Epithelial cell of prostate (primary cell): ENCODE measurements at regions not wholly inside any gene's neighbourhood (a gene's known extent, or its start where the extent isn't known, plus 50 kb on each side); places are given as distances from the start of the nearest gene placed in this dataset.
"Not testable (repeated sequence)": the region's sequence is repeated elsewhere in the genome, so short reads cannot be mapped to it uniquely, and the experiment has no call there.

ENCODE experiments used
- DNase-seq: peaks from one replicate; pipeline ENCODE4 v3.0.0-alpha.2; 2011; ENCODE audit warnings: low read depth, low spot score
- H3K27ac ChIP-seq: fragments of 450-650 bp; 2 replicates; pipeline ENCODE4 v1.5.1; 2017; ENCODE audit warnings: mild to moderate bottlenecking

DNA sequence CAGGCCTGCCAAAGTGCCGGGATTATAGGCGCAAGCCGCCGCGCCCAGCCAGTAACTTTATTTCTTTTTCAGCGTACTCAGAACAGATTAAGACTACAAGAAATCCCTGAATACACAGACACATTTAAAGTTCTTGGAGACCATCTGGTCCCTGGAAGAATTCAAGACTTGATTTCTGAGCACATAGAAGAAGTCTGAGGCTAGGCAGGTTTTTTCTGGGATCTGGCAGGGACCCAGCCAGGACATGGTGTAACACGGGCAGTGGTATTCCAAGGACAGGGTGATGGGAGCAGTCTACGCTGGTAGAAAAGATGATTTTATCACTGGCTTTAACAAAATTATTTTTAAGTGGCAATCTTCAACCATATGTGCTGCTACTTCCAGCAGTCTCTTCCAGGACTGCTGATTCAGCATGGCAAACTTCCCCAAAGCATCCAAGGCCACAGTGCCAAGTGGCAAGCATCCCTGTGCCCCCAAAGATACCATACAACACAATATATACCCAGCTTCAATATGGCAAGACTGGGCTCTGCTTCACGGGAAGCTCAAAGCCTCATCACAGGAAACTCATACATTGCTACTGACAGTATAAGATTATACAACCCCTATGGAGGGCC, 105.2 kb upstream of the OR5AK2 start:
- no peak overlapping the region for H3K27ac ChIP-seq
- no peak for DNase-seq

DNA sequence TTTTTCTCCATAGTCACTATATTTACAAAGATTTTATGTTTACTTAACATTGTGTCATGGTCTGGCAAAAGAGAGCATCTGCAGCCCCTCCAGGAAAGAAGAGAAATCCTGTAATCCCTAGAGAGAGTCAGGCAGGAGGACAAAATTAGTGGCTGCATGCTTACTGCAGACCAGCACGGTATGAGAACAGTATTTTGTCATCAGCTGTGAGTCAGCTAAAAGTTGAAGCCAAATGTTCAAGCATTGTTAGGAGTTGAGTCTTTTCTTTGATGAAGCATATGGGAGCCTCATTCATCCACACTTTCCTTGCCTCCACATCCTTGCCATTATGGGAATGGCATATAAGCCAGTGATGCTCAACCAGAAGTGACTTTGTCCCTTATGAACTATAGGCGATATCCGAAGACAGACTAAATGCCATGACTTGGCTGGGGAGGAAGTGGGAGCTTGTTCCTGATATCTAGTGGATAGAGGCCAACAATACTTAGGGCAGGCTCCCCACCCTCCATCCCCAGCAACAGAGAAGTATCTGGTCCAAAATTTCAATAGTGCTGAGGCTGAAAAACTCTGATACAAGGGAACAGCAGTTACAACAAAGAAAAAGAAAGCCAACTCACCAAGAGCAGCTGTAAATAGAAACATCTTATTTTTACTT, 112.0 kb upstream of the OR5AK2 start:
- peak; percentile 40 for DNase-seq
- H3K27ac ChIP-seq: no peak overlapping the region

DNA sequence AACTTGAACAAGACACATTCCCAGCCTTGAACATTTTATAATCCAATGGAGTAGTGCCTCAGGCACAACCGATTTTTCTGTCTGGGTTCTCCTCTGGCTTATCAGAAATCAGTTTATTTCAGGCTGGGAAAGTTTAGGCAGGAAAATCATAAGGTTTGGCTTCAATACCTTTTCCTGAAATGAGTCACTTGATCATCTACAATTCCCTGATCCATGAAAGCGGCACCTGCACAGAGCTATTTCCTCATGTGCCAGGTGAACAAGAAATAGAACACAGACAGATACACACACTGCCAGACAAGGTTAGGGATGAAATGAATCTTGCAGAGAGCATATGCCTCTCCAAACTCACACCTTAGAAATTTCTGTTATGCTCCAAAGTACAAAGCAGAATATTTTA, 106.7 kb upstream of the OR9G4 start:
- DNase-seq: no peak
- H3K27ac ChIP-seq: no peak overlapping the region

DNA sequence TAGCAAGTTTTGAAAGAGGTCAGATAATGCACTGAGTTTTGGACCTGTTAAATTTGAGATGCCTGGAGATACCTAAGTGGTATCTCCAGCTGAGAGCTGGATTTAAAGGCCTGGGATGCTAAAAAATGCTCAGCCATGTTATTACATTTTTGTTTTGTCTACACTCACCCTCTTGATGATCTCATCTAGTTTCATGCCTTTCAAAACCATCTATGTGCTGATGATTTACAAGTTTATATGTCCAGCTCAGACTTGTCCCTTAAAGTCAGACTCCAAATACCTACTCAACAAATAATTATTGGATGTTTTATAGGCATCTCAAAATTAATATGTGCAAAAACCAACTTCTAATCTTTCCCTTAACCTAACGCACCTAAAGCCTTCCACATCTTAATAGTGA, 103.6 kb upstream of the OR9G4 start:
- DNase-seq: peak; percentile 57
- peak overlapping the region; percentile 6 for H3K27ac ChIP-seq

DNA sequence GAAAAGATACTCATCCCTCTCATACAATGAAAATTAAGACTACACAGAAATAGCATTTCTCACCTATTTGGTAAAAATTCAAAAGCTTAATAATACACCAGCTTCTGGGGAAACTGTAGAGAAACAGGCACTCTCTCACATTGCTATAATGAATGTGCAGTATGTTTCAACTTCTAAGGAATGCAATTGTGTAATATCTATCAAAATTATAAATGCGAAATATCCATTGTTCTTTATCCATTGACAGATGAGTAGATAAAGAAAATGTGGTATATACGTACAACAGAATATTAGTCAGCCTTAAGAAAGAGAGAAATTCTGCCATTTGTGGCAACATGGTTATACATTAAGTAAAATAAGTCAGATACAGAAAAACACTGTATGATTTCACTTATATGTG, 101.4 kb upstream of the OR9G4 start:
- DNase-seq: no peak
- peak overlapping the region; percentile 33 for H3K27ac ChIP-seq

DNA sequence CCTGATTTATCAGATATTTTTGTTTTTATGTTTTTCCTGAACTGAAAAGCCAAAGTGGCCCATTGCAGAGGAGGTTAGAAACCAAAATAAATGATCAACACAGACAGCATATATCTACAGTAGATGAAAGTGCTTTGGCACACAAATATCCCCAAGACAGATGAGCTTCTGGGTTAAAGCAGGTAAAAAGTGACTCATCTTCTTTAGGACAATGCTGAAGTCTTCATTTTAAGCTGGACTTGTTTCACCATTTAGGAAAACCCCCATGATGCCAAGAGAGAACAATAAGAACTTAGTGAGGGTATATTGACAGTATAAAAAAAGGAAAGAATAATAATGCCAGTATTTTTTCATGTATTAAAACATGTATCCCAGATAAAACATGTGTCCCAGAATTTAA, 100.8 kb upstream of the OR9G4 start:
- H3K27ac ChIP-seq: peak overlapping the region; percentile 33
- peak; percentile 70 for DNase-seq

DNA sequence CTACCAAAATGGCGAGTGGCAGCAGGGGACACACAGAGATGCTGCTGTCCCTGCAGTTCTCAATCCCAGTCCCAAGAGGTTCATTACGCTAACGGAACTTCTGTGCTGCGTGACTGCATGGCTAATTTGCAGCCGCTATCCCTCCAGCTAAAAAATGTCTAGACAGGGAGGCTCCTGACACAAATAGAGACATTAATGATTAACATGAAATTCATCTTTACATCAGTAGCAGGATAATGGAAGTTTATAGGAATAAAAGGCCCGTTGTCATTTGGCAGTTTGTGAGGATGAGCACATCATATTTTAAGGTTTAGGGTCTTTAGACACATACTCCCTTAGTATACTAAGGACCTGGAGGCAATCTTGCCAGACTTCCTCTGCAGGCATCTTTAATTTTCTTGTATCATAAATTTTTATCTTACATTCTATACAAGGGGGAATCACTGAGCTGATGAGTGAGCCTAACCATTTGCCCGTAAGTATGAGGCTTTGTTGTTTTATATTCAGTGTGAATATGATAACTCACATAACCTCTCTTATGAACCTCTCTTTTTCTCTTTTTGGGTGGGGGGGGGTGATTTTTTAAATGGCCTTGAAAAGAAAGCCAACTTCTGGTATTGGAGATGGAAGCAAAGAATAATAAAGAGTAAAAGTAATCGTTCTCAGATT, 99.8 kb upstream of the OR9G4 start:
- no peak for DNase-seq

DNA sequence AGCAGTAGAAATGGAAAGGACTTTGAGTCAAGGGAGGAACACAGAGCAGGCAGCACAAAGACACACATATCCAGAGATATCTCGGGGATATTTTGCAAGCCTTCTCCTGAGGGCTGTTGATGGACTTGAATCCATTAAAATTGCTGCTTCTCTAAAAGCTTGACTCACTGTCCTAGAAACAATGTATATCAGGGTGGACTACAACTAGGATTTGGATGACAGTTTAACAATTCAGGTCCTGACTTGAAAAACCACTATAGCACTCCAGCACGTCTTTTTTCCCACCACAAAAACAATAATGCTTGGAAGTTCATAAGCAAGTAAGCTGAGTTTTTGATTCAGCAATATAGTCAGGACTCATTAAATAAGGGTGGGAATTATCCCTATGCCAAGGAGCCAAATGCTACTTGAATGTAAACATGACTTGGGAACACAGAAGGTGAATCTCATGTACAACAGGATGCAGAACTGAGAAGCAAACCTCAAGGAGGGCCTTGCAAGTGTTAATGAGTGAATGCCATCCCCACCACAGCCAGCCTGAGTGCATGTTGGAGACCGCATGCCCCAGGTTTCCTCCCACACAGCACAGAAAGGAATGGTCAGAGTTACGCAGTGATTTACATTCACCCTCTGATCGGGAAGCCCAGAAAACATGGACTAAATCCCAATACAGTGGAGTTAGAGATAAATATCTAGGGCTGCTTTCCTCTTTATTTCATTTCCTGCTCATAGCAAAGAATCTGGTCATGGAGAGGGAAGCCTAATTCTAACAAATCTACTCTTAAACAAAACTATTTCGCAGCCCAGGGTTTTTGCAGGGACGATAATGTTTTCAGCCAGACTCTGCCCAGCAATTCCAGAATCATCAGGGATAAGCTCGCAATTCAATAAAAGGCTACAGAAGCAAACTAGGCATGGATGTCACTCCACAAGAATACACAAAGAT, 98.4 kb upstream of the OR9G4 start:
- no peak overlapping the region for H3K27ac ChIP-seq
- no peak for DNase-seq

More for the DNA sequence above, 99.8 kb upstream of the OR9G4 start:
- H3K27ac ChIP-seq: no peak overlapping the region

DNA sequence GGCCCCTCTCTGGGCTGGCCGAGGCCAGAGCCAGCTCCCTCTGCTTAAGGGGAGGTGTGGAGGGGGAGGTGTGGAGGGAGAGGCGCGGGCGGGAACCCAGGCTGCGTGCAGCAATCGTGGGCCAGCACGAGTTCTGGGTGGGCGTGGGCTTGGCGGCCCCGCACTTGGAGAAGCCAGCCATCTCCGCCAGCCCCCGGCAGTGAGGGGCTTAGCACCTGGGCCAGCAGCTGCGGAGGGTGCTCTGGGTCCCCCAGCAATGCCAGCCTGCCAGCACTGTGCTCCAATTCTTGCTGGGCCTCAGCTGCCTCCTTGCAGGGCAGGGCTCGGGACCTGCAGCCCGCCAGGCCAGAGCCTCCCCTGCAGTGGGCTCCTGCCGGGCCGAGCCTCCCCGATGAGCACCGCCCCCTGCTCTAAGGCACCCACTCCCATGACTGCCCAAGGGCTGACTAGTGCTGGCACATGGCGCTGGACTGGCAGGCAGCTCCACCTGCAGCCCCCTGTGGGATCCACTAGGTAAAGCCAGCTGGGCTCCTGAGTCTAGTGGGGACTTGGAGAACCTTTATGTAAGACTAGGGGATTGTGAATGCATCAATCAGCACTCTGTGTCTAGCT, 96.7 kb upstream of the OR9G4 start:
- no peak for DNase-seq

DNA sequence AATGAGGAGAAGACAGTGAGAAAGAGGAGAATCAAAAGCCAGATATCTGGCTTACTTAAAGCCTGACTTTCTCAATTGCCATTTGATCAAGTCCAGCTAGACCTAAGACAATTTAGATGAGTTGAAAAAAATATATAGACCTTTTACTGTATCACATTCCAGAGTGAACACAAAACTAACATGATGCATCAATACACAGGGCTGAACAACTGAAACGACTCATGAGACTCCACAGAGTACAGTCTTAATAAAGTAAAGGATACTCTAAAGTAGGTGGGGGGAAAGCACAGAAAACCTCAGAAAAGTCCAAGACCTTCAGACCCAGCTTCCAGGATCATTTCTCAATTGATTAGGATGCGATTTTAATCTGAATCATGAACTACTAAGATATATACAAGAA, 95.3 kb upstream of the OR9G4 start:
- no peak for DNase-seq
- H3K27ac ChIP-seq: peak overlapping the region; percentile 39

More for the DNA sequence above, 96.7 kb upstream of the OR9G4 start:
- no peak overlapping the region for H3K27ac ChIP-seq

DNA sequence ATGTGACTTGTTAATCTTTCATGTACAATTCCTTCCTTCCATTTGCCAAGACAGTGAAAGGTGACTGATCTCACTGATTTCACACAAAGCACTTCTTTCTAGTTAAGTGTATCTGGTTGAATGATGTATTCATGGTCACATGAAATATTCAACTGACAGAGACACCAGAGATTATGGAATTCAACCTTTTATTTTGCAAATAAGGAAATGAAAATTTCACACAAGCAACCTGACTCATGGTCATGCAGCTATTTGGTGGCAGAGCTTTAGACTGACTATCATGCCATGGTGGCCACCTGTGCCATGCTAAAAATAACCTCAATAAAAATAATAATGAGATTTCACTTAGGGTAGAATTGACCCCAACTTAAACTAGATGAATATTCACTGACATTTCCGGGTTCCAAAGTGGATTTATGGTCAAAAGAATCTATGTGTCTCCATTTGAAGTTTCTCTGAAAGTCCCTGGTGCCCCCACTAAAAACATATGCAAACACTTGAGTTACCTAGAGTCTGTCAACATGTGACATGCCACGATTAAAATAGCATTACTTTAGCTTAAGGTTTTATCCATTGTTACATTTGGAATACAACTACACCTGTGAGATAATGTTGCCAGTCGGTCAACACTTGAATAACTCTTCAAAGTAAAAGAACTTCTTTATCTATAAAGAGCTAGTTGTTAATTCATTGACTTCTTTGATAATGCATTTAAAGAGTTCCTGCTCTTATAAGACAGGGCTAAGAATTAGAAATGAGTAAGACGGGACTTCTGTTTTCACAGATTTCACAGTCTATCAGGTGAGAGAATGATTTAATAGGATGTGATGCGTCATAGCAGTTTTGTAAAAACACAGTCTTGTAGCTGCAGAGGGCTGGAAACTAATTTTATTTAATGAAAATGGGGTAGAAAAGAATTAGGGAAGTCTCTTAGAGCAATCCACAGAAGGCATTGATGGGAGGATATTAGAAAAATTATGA, 94.6 kb upstream of the OR9G4 start:
- DNase-seq: no peak

DNA sequence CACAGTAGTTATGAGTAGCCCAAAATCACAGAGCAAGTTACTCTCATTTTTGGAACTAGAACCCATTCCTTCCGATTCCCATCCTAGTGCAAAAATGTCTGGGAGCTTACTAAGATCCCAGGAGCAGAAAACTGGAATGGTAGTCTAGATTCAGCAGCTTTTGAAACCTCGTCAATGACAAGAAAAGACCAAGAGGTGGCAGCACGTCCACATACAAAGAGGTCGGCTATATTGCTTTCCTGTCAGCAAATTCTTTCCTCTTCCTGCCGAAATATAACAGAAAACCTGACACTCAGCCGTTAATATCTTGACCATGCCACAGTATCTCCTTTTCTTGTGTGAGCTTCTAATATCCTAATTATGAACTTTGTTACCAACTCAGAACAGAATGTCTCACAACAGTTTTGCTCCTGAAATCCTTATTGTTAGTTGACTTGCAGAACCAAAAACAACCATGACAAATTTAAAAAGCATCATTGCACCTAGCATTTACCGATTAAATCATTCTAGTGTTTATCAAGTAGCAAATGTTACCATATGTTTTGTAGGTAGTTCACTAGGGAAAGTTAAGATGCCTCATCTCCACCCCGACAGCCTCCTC, 92.8 kb upstream of the OR9G4 start:
- DNase-seq: no peak
- no peak overlapping the region for H3K27ac ChIP-seq

More for the DNA sequence above, 94.6 kb upstream of the OR9G4 start:
- H3K27ac ChIP-seq: peak overlapping the region; percentile 39

DNA sequence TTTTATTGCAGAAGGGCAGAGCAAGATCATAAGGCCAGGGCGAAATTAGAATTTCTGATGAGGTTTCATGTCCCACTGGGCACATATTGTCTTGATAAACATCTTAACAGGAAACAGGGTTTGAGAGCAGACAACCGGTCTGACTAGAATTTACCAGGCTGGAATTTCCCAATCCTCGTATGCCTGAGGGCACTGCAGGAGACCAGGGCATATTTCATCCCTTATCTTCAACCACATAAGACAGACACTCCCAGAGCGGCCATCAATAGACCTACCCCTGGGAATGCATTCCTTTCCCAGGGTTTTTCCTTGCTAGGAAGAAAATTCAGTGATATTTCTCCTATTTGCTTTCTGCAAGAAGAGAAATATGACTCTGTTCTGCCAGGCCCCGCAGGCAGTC, 78.9 kb upstream of the OR9G4 start:
- not testable (repeated sequence) for H3K27ac ChIP-seq, DNase-seq

DNA sequence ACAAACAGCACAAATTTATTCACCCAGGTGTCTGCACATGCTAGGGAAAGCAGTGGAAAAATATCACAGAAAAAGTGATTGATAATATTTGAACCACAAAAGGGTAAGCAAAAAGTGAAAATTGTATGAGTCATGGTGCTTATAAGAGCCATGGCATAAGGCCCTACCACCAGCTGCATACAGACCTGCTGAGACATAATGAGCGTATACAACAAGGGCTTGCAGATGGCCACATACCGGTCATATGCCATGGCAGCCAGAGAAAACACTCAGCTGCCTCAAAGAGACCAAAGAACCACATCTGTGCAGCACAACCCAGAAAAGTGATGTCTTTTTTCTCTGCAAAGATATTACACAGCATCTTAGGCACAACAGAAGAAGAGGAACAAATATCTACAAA, 71.4 kb upstream of the OR9G4 start:
- no peak overlapping the region for H3K27ac ChIP-seq

DNA sequence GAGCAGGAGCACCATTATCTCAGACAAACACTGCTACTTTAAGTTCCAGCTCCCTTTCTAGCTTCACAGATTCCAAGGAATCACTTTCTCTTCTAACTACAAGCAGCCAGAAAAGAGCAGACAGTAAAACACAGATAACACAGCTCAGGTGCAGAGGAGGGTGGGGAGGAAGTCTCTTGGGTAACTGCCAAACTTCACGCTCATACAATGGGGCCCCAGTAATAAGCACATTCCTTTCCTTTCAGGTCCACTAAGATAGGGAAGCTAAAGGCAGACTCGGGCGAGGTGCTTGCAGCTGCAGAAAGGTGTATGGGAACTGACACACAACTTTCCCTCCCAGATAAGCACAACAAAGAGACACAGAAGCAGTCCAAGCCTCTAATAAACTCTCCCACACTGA, 69.2 kb upstream of the OR9G4 start:
- DNase-seq: no peak
- H3K27ac ChIP-seq: no peak overlapping the region

More for the DNA sequence above, 71.4 kb upstream of the OR9G4 start:
- DNase-seq: no peak

DNA sequence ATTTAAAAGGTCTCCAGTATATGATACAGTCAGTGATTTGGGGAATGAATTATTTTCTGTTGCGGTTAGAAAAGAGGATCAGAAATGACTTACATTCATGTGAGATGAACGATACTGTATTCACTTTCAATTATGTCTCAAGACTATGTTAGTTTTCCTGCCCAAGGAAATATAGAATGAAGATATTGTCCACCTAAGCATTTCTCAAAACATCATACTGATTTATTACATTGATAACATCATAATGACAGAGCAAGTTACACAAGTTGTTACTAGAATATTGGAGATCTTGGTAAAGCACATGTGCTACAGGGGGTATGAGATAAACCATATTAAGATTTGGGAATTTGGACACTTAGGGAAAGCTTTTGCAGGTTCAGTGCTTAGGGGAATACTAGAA, 67.8 kb upstream of the OR9G4 start:
- no peak for DNase-seq
- no peak overlapping the region for H3K27ac ChIP-seq

DNA sequence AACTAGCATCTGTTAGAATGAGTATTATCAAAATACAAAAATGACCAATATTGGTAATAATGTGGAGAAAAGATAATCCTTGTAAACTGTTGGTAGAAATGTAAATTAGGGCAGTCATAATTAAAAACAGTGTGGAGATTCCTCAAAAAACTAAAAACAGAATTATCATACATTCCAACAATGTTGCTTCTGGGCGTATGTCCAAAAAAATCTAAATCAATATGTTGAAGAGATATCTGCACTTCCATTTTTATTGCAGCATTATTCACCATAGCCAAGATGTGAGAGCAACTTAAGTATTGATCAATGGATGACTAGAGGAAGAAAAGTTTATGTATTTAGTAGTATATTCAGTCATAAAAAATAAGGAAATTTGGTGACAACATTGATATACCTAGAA, 59.8 kb upstream of the OR9G4 start:
- H3K27ac ChIP-seq: no peak overlapping the region
- DNase-seq: no peak

DNA sequence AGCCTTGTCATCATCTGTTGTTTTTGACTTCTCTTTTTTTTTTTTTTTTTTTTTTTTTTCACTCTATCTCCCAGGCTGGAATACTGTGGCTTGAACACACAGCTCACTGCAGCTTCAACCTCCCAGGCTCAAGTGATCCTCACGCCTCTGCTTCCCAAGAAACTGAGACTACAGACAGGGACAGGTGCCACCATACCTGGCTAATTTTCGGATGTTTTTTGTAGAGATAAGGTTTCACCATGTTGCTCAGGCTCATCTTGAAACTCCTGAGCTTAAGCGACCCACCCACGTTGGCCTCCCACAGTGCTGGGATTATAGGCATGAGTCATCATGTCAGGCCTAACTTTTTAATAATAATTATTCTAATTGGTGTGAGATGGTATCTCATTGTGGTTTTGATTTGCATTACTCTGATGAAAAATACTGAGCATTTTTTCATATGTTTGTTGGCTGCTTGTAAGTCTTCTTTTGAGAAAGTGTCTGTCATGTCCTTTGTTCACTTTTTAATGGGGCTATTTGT, 51.3 kb upstream of the OR9G4 start:
- no peak for DNase-seq
- H3K27ac ChIP-seq: no peak overlapping the region
